IMR-90 (cell line): ENCODE measurements at regions not wholly inside any gene's neighbourhood (a gene's known extent, or its start where the extent isn't known, plus 50 kb on each side); places are given as distances from the start of the nearest gene placed in this dataset.

ENCODE experiments used
- BHLHE40 ChIP-seq: fragments of 150-350 bp; IDR thresholded peaks from 2 replicates; pipeline ENCODE4 v1.6.1; 2016; ENCODE audit warnings: mild to moderate bottlenecking, low read depth, low read length
- CEBPB ChIP-seq: IDR thresholded peaks from 2 replicates; pipeline ENCODE4 v1.6.1; 2012; ENCODE audit warnings: low read depth, low read length, improper control_type of control experiment
- CHD1 ChIP-seq: IDR thresholded peaks from 2 replicates; pipeline ENCODE4 v1.6.1; 2012; ENCODE audit warnings: low read depth, low read length, improper control_type of control experiment
- CTCF ChIP-seq: conservative IDR thresholded peaks from 2 replicates; pipeline ENCODE4 v1.5.1; 2012; ENCODE audit warnings: mild to moderate bottlenecking, low read depth, low read length, improper control_type of control experiment
- MAFK ChIP-seq: IDR thresholded peaks from 2 replicates; pipeline ENCODE4 v1.6.1; 2012; ENCODE audit warnings: low read depth, low read length, improper control_type of control experiment
- MAZ ChIP-seq: IDR thresholded peaks from 2 replicates; pipeline ENCODE4 v1.6.1; 2012; ENCODE audit warnings: low read depth, mild to moderate bottlenecking, low read length, improper control_type of control experiment, moderate library complexity, borderline replicate concordance
- MXI1 ChIP-seq: IDR thresholded peaks from 2 replicates; pipeline ENCODE4 v1.6.1; 2012; ENCODE audit warnings: low read depth, mild to moderate bottlenecking, low read length, moderate library complexity, borderline replicate concordance
- POLR2A ChIP-seq: IDR thresholded peaks from 2 replicates; pipeline ENCODE4 v1.6.1; 2012; ENCODE audit warnings: mild to moderate bottlenecking, low read depth, low read length
- RAD21 ChIP-seq: IDR thresholded peaks from 2 replicates; pipeline ENCODE4 v1.6.1; 2012; ENCODE audit warnings: low read length, improper control_type of control experiment
- RCOR1 ChIP-seq: IDR thresholded peaks from 2 replicates; pipeline ENCODE4 v1.6.1; 2012; ENCODE audit warnings: mild to moderate bottlenecking, low read length, improper control_type of control experiment; ENCODE audit not compliant: insufficient replicate concordance
- SMC3 ChIP-seq: fragments of 150-350 bp; IDR thresholded peaks from 2 replicates; pipeline ENCODE4 v1.6.1; 2016; ENCODE audit warnings: low read depth, mild to moderate bottlenecking, antibody characterized with exemption, low read length, moderate library complexity
- TF ChIP-seq, protein P1 (sequence below): fragments of 150-350 bp; IDR thresholded peaks from 2 replicates; pipeline ENCODE4 v1.6.1; 2017; ENCODE audit warnings: mild to moderate bottlenecking, antibody characterized with exemption, low read length, low read depth

DNA sequence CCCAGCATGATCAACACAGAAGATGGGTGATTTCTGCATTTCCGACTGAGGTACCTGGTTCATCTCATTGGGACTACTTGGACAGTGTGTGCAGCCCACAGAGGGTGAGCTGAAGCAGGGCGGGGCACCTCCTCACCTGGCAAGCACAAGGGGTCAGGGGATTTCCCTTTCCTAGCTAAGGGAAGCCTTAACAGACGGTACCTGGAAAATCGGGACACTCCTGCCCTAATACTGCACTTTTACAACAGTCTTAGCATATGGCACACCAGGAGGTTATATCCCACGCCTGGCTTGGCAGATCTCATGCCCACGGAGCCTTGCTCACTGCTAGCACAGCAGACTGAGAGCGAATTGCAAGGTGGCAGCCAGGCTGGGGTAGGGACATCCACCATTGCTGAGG, 92.9 kb upstream of the GRID2 start:
- TF ChIP-seq CTCF (no peak), RAD21 (no peak), CEBPB (no peak), POLR2A (no peak), SMC3 (no peak), BHLHE40 (no peak), MXI1 (no peak), CHD1 (no peak), MAFK (no peak), RCOR1 (no peak), MAZ (no peak)
- TF ChIP-seq, protein P1, sequence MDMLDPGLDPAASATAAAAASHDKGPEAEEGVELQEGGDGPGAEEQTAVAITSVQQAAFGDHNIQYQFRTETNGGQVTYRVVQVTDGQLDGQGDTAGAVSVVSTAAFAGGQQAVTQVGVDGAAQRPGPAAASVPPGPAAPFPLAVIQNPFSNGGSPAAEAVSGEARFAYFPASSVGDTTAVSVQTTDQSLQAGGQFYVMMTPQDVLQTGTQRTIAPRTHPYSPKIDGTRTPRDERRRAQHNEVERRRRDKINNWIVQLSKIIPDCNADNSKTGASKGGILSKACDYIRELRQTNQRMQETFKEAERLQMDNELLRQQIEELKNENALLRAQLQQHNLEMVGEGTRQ, result no peak
